Esophagus squamous epithelium (tissue), 4 donors: ENCODE measurements at regions not wholly inside any gene's neighbourhood (a gene's known extent, or its start where the extent isn't known, plus 50 kb on each side); places are given as distances from the start of the nearest gene placed in this dataset.

Source experiments
- POLR2A ChIP-seq, 4 donors: fragments of 450-650 bp; IDR thresholded peaks; one replicate each; pipeline ENCODE4 v1.6.1; 2017; ENCODE audit warnings: antibody characterized with exemption in 4 of 4, mild to moderate bottlenecking in 4 of 4, moderate library complexity in 3 of 4
- TF ChIP-seq, protein P1 (sequence below), 6 experiments: fragments of 450-650 bp in 4 of 6; fragments of 200-600 bp in 2 of 6; sonication (generic) in 2 of 6; IDR thresholded peaks; one replicate each; pipeline ENCODE4 v1.5.1; 2016 to 2019; ENCODE audit warnings: antibody characterized with exemption in 6 of 6, mild to moderate bottlenecking in 4 of 6, moderate library complexity in 4 of 6

DNA sequence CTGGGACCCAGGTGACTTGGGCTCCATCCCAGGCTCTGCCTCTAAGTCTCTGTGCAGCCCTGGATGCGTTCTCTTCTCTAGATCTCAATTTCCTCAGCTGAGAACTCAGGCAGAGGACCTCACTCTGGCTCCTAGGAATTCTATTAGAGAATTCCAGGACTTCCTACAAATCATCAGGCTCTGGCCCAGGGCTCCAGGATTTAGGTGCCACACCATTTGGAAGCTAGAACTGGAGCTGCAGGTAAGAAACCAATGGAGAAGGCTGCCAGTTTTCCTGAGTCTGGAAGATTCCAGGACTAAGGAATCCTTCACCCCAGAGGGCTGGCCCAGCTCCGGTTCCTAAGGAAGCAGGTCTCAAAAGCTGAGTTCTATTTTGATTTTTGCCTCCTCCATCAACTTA is 189.8 kb upstream of the CDH5 start:
- TF ChIP-seq, protein P1, sequence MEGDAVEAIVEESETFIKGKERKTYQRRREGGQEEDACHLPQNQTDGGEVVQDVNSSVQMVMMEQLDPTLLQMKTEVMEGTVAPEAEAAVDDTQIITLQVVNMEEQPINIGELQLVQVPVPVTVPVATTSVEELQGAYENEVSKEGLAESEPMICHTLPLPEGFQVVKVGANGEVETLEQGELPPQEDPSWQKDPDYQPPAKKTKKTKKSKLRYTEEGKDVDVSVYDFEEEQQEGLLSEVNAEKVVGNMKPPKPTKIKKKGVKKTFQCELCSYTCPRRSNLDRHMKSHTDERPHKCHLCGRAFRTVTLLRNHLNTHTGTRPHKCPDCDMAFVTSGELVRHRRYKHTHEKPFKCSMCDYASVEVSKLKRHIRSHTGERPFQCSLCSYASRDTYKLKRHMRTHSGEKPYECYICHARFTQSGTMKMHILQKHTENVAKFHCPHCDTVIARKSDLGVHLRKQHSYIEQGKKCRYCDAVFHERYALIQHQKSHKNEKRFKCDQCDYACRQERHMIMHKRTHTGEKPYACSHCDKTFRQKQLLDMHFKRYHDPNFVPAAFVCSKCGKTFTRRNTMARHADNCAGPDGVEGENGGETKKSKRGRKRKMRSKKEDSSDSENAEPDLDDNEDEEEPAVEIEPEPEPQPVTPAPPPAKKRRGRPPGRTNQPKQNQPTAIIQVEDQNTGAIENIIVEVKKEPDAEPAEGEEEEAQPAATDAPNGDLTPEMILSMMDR (IDR thresholded peaks at IDR 0.05) = no peak
- TF ChIP-seq POLR2A (IDR thresholded peaks at IDR 0.05) = no peak
